GM12872 (cell line): ENCODE measurements at regions not wholly inside any gene's neighbourhood (a gene's known extent, or its start where the extent isn't known, plus 50 kb on each side); places are given as distances from the start of the nearest gene placed in this dataset.
A peak's percentile ranks its signal among the peaks of the same experiment; 100 is the strongest.

Source experiments
- CTCF ChIP-seq: IDR thresholded peaks from 3 replicates; pipeline ENCODE4 v1.5.1; 2011; ENCODE audit warnings: low read depth, mild to moderate bottlenecking, low read length, moderate library complexity; ENCODE audit not compliant: insufficient read depth

- peak; percentile 33; the same call in 2 of the 3 replicates for TF ChIP-seq CTCF
Measured at GRCh38 chr1:224004552-224005315, 109.2 kb upstream of the FBXO28 start.

- 0 out of 3 replicates have a peak, but pooled peaks have one; percentile 16 for TF ChIP-seq CTCF
Measured at GRCh38 chr1:223907943-223908587, 62.3 kb upstream of the TP53BP2 start.
